Muscle of leg (tissue), 3 donors: ENCODE measurements at regions not wholly inside any gene's neighbourhood (a gene's known extent, or its start where the extent isn't known, plus 50 kb on each side); places are given as distances from the start of the nearest gene placed in this dataset.
A peak's percentile ranks its signal among the peaks of the same experiment; 100 is the strongest.
"Not testable (repeated sequence)": the region's sequence is repeated elsewhere in the genome, so short reads cannot be mapped to it uniquely, and the experiment has no call there.

Experiments
- DNase-seq: peaks from one replicate; pipeline ENCODE4 v3.0.0; 2013
- H3K27ac ChIP-seq: one replicate; pipeline ENCODE4 v1.5.1; 2013; ENCODE audit warnings: mild to moderate bottlenecking, low read length, control low read depth
- H3K27me3 ChIP-seq: one replicate; pipeline ENCODE4 v1.6.1; 2013; ENCODE audit warnings: low read length; ENCODE audit not compliant: control insufficient read depth, insufficient read depth
- H3K36me3 ChIP-seq: one replicate; pipeline ENCODE4 v1.6.1; 2013; ENCODE audit warnings: low read length; ENCODE audit not compliant: control insufficient read depth, insufficient read depth
- H3K4me1 ChIP-seq: one replicate; pipeline ENCODE4 v1.6.1; 2013; ENCODE audit warnings: low read length; ENCODE audit not compliant: control insufficient read depth, insufficient read depth
- H3K4me3 ChIP-seq: one replicate; pipeline ENCODE4 v1.5.1; 2013; ENCODE audit warnings: low read length, control low read depth
- H3K9me3 ChIP-seq: replicated peaks from 2 replicates; pipeline ENCODE4 v1.6.1; 2013; ENCODE audit warnings: low read depth, low read length; ENCODE audit not compliant: control insufficient read depth
- WGBS: methylation state at CpG from one replicate; pipeline ENCODE4 v1.1.5; 2013; ENCODE audit warnings: missing lambda C conversion rate; ENCODE audit not compliant: insufficient coverage; 5-methylcytosine and 5-hydroxymethylcytosine counted together

- not testable (repeated sequence) for H3K27ac ChIP-seq, DNase-seq, H3K4me3 ChIP-seq, H3K9me3 ChIP-seq, H3K4me1 ChIP-seq, H3K36me3 ChIP-seq, H3K27me3 ChIP-seq
- WGBS, result 65% methylated on average over 16 of the region's 39 CpGs
Observed at GRCh38 chr10:117838500-117839498, 207.9 kb downstream of the RAB11FIP2 start.

- not testable (repeated sequence) for H3K36me3 ChIP-seq, H3K27me3 ChIP-seq, DNase-seq, H3K27ac ChIP-seq, H3K9me3 ChIP-seq, H3K4me3 ChIP-seq, H3K4me1 ChIP-seq
- no CpG with 5 or more reads among the region's 1 CpG for WGBS
Observed at GRCh38 chr10:117856426-117856825, 190.3 kb downstream of the RAB11FIP2 start.

- 92% methylated on average over 5 of the region's 5 CpGs for whole genome bisulfite sequencing
- no peak overlapping the region for H3K27ac ChIP-seq
- H3K9me3 ChIP-seq, result no peaks in the 10 kb centered on the region
- no peaks in the 10 kb centered on the region for H3K4me1 ChIP-seq
- H3K27me3 ChIP-seq, result no peaks in the 10 kb centered on the region
- no peak for DNase-seq
- no peaks in the 10 kb centered on the region for H3K36me3 ChIP-seq
- no peak overlapping the region for H3K4me3 ChIP-seq
Observed at GRCh38 chr10:117860135-117860534, 186.6 kb downstream of the RAB11FIP2 start.

- Histone ChIP-seq H3K27me3 (no peaks in the 10 kb centered on the region), H3K4me3 (no peak overlapping the region), H3K27ac (no peak overlapping the region), H3K4me1 (no peaks in the 10 kb centered on the region), H3K36me3 (no peaks in the 10 kb centered on the region), H3K9me3 (no peaks in the 10 kb centered on the region)
- peak; percentile 42 for DNase-seq
Observed at GRCh38 chr10:117860823-117861222, 185.9 kb downstream of the RAB11FIP2 start.

- H3K9me3 ChIP-seq, result no peaks in the 10 kb centered on the region
- WGBS, result 89% methylated on average over 3 of the region's 4 CpGs
- no peak for DNase-seq
- H3K27ac ChIP-seq, result no peak overlapping the region
- no peaks in the 10 kb centered on the region for H3K27me3 ChIP-seq
- H3K4me1 ChIP-seq, result no peaks in the 10 kb centered on the region
- no peaks in the 10 kb centered on the region for H3K36me3 ChIP-seq
- no peak overlapping the region for H3K4me3 ChIP-seq
Observed at GRCh38 chr10:117861329-117861728, 185.4 kb downstream of the RAB11FIP2 start.

- WGBS, result no CpG with 5 or more reads among the region's 2 CpGs
- no peak for DNase-seq
- Histone ChIP-seq H3K4me3 (no peak overlapping the region), H3K27ac (no peak overlapping the region), H3K27me3 (no peaks in the 10 kb centered on the region), H3K36me3 (no peaks in the 10 kb centered on the region), H3K4me1 (no peaks in the 10 kb centered on the region), H3K9me3 (no peaks in the 10 kb centered on the region)
Observed at GRCh38 chr10:117863771-117864170, 183.0 kb downstream of the RAB11FIP2 start.

GRCh38 chr10:117865945-117866344 lies 180.8 kb downstream of the RAB11FIP2 start:
- no peaks in the 10 kb centered on the region for H3K4me1 ChIP-seq
- DNase-seq, result no peak
- H3K4me3 ChIP-seq, result no peak overlapping the region
- no peaks in the 10 kb centered on the region for H3K36me3 ChIP-seq
- 70% methylated on average over 3 of the region's 4 CpGs for WGBS
- H3K27ac ChIP-seq, result no peak overlapping the region
- no peaks in the 10 kb centered on the region for H3K9me3 ChIP-seq
- no peaks in the 10 kb centered on the region for H3K27me3 ChIP-seq

- Histone ChIP-seq H3K9me3 (no peaks in the 10 kb centered on the region), H3K27ac (no peak overlapping the region), H3K27me3 (no peaks in the 10 kb centered on the region), H3K36me3 (no peaks in the 10 kb centered on the region), H3K4me1 (no peaks in the 10 kb centered on the region), H3K4me3 (no peak overlapping the region)
- no peak for DNase-seq
- WGBS, result no CpG with 5 or more reads among the region's 9 CpGs
Observed at GRCh38 chr10:117868151-117868550, 178.6 kb downstream of the RAB11FIP2 start.

GRCh38 chr10:117875793-117876192 lies 170.9 kb downstream of the RAB11FIP2 start:
- no peaks in the 10 kb centered on the region for H3K36me3 ChIP-seq
- DNase-seq, result no peak
- H3K27me3 ChIP-seq, result no peaks in the 10 kb centered on the region
- no peak overlapping the region for H3K4me3 ChIP-seq
- no peaks in the 10 kb centered on the region for H3K9me3 ChIP-seq
- H3K4me1 ChIP-seq, result no peaks in the 10 kb centered on the region
- no peak overlapping the region for H3K27ac ChIP-seq
- no CpG with 5 or more reads among the region's 2 CpGs for WGBS

- DNase-seq, result no peak
- H3K27me3 ChIP-seq, result no peaks in the 10 kb centered on the region
- no peaks in the 10 kb centered on the region for H3K36me3 ChIP-seq
- H3K4me1 ChIP-seq, result no peaks in the 10 kb centered on the region
- no CpG with 5 or more reads among the region's 2 CpGs for WGBS
- no peak overlapping the region for H3K4me3 ChIP-seq
- H3K9me3 ChIP-seq, result no peaks in the 10 kb centered on the region
- no peak overlapping the region for H3K27ac ChIP-seq
Observed at GRCh38 chr10:117876210-117876609, 170.5 kb downstream of the RAB11FIP2 start.
